8988T (cell line): ENCODE measurements at regions not wholly inside any gene's neighbourhood (a gene's known extent, or its start where the extent isn't known, plus 50 kb on each side); places are given as distances from the start of the nearest gene placed in this dataset.
"Not testable (repeated sequence)": the region's sequence is repeated elsewhere in the genome, so short reads cannot be mapped to it uniquely, and the experiment has no call there.

Experiments
- DNase-seq: peaks from one replicate; pipeline ENCODE4 v3.0.0; 2011

DNA sequence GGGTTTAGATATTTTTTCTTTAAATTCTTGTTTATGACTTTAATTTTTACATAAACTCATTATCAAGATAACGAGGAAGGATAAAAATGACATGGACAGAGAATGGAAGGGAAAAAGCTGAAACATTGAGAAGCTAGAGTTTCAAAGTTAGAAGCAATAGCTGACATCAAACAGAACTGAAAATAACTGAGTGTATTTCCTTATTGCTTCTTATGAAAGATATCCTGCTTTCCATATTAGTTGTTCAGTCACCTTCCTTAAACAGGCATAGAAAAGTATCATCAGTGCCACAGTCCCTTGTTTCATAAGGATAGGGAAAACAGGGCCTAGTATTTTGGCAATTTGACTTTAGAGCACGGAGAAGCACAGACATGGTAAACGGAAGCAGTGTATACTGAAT lies 460.5 kb upstream of the GHITM start:
- no peak for DNase-seq

- DNase-seq: no peak
Observed at GRCh38 chr10:83680470-83680891, 458.8 kb upstream of the GHITM start.

- no peak for DNase-seq
Observed at GRCh38 chr10:83682414-83682813, 456.9 kb upstream of the GHITM start.

GRCh38 chr10:83685458-83685857 lies 453.9 kb upstream of the GHITM start:
- no peak for DNase-seq

GRCh38 chr10:83691791-83692596 lies 447.3 kb upstream of the GHITM start:
- DNase-seq: no peak

DNA sequence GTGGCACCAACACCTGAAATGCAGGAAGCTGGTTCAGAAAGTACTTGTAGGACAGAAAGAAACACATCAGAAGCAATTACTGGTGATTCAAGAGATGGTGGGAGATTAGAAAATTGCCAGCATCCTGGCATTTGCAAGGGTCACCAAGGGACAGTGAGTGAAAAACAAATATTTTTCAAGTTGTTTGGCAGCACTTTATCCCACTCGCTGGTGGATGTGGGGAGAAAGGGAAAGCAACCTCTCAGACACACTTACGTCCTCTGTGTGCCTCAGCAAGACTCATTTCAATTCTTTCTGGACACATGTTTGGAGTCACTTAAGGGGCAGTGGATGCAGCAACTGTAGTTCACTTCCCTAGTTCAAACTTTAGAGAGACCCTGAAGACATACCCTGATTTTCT lies 440.4 kb upstream of the GHITM start:
- no peak for DNase-seq

DNA sequence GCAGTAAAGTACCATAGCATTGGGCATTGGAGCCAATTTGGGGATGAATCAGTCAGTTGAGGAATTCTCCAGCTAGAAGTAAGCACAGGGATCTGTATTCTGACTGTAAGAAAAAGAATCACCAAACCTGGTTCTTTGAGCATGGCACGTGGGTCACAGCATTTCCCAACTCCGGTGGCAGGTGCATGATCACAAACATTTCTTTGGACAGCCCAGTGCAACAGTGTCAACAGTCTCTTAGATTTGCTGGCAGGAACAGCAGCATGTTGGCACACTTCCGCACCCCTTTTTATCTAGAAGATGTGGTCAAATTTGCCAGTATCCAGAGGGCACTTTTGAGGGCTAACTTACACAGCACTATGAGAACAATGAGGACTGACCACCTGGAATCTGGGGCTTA lies 437.5 kb upstream of the GHITM start:
- DNase-seq: no peak

GRCh38 chr10:83702731-83703130 lies 436.6 kb upstream of the GHITM start:
- DNase-seq: no peak

DNA sequence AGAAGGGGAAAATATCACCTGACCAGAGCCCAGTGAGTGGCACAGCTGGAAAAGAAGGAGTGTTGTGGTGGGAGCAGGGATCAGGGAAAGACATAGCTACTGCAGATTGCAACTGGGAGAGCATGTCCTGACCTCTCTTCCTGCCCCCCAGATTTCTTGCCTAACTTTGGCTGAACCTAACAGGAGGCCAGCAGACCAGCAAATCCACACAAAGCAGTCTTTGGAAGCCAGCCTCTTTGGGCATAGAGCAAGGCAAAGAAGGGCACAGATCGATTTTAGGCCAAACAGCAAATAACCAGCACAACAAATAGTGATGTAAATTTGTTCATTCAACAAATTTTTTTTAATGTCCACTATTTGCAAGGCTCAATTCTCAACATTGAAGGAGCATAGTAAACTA lies 433.2 kb upstream of the GHITM start:
- DNase-seq: no peak

GRCh38 chr10:83706952-83707582 lies 432.2 kb upstream of the GHITM start:
- no peak for DNase-seq

DNA sequence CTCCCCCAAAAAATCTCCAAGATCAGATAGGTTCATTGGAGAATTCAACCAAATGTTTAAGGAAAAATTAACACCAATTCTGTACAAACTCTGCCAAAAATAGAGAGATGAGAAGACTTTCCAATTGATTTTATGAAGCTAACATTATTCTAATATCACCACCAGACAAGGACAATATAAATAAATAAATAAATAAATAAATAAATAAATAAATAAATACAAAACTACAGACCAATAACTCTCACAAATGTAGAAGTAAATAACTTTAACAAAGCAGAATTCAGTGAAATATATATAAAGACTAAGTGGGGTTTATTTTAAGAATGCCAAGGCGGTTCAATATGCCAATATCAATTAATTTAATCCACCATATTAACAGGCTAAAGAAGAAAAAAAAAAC lies 425.9 kb upstream of the GHITM start:
- no peak for DNase-seq

DNA sequence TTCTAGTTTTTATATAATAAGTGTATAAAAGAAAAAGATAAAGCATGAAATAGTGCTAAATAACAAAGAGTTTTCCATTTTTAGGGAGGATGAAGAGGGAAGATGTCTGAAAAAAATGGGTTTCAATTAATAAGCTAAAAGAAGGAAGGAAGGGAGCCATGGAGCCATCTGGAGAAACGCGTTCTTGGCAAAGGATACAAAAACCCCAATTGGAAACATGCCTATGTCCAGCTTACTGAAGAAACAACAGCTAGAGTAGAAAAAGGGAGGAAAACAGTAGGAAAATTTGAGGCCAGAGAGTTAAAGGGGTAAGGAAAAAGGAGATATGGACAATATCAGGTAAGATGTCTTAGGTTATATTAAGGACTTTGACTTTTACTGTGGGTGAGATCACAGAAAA lies 416.2 kb upstream of the GHITM start:
- DNase-seq: no peak

GRCh38 chr10:83724471-83725241 lies 414.7 kb upstream of the GHITM start:
- DNase-seq: no peak

- no peak for DNase-seq
Observed at GRCh38 chr10:83725567-83725966, 413.7 kb upstream of the GHITM start.

DNA sequence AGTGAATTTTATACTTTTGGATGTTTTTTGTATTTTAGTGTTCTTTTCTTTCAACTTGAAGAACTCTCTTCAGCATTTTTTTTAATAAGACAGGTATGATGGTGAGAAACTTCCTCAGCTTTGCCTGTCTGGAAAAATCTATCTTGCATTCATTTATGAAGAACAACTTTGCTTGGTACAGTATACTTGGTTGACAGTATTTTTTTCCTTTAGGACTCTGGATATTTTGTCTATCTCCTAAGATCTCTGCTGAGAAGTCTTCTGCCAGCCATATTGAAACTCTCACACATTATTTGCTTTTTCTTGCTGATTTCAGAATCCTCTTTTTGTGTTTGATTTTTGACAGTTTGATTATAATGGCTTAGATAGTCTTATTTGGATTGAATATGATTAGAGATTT lies 405.0 kb upstream of the GHITM start:
- DNase-seq: no peak

GRCh38 chr10:83736008-83736407 lies 403.3 kb upstream of the GHITM start:
- no peak for DNase-seq

GRCh38 chr10:83750604-83751003 lies 388.7 kb upstream of the GHITM start:
- DNase-seq: no peak

DNA sequence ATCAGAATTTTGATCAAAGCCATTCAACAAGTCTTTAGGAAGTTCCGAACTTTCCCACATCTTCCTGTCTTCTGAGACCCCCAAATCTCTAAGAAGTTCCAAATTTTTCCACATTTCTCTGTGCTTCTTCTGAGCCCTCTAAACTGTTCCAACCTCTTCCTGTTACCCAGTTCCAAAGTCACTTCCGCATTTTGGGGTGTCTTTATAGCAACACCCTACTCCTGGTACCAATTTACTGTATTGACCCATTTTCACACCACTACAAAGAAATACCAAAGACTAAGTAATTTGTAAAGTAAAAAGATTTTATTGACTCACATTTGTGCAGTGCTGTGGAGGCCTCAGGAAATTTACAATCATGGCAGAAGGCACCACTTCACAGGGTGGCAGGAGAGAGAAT lies 385.8 kb upstream of the GHITM start:
- DNase-seq: no peak

DNA sequence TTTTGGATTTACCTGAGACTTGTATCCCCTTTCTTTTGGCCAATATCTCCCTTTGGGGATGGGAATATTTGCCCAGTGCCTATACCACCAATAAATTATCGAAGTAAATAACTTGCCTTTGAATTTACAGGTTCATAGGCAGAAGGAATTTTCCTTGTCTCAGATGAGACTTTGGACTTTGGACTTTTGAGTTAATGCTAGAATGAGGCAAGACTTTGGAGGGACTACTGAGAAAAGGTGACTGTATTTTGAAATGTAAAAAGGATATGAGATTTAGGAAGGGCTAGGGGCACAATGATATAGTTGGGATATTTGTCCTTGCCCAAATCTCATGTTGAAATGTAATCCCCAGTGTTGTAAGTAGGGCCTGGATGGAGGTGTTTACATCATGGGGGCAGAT lies 384.5 kb upstream of the GHITM start:
- DNase-seq: no peak

DNA sequence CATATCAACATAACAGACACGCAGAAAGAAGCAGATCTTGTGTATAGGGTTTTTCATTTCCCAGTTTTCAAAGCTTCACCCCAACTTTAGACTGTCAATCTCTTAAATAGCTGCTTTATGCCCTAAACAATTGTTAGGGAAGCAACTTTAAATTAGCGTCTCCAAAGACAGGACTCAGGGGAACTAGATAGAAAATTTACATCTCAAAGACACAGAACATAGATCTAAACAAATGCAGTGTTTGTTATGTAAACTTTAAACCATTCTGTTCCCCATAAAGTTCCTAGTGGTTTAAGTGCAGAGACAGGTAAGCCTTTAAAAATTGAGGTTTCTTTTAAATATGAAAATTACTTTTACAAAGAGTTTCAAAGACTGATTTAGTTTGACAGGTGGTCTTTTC lies 379.2 kb upstream of the GHITM start:
- DNase-seq: no peak

DNA sequence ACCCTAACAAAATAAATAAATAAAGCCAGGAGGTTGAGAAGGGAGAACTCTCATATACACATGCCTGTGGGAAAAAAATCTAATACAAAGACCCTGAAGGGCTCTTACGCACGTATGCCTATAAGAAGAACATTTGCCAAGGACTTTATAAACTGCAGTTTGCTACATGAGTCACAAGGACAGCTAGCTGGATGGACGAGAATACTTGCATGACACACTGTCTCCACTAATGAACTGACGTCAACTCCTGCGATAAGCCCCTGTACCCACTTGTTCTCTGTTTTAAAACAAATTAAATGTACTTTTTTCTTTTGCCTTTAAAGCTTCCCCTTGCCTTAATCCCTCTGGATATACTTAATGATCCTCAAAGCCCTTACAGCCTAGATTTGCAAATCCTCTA lies 374.6 kb upstream of the GHITM start:
- no peak for DNase-seq

DNA sequence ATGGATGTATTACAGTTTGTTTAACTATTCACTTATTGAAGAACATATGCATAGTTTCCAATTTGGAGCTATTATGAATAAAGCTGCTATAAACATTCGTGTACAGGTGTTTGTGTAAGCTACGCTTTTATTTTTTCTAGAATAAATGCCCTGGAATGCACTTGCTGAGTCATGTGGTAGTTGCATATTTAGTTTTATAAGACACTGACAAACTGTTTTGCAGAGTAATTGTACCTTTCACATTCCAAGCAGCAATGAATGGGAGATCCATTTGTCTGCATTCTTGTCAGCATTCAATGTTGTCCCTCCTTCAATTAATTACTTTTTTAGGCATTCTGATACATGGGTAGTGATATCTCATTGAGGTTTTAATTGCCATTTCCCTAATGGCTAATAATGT lies 373.6 kb upstream of the GHITM start:
- DNase-seq: no peak

DNA sequence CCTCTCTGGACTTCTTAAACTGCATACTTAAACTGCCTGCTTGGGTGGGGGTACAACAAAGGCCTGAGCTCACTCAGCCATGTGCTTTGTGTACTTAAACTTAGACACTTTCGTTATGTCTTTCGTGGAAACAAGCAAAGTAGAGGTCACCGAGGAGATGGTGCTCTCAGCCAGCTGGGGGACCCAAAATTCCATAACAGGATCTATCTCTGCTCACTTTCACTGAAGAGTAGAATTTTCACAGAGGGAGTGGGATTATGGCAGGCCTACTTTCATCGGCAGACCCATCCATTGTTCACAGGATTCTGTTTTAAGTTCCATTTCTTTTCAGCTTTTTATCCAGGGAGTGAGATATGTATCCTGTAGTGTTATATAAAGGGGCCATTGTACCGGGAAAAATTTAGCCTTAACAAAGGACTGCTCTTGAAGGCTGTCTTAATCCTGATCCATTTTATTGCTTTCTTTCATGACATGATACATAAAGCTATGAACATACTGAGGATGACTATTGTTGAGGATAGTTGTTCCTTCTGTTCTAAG lies 370.0 kb upstream of the GHITM start:
- DNase-seq: no peak

GRCh38 chr10:83786701-83787100 lies 352.6 kb upstream of the GHITM start:
- DNase-seq: not testable (repeated sequence)
